Stimulated activated CD8-positive, alpha-beta memory T cell treated with anti-CD3 and anti-CD28 coated beads, Interleukin-12 subunit alpha, Interleukin-12 subunit beta, amount 100 ng/mL, for 4 hours (primary cell): ENCODE measurements at regions not wholly inside any gene's neighbourhood (a gene's known extent, or its start where the extent isn't known, plus 50 kb on each side); places are given as distances from the start of the nearest gene placed in this dataset.

Experiments
- DNase-seq: peaks from one replicate; pipeline ENCODE4 v3.0.0-alpha.2; 2020; ENCODE audit warnings: low read depth

DNA sequence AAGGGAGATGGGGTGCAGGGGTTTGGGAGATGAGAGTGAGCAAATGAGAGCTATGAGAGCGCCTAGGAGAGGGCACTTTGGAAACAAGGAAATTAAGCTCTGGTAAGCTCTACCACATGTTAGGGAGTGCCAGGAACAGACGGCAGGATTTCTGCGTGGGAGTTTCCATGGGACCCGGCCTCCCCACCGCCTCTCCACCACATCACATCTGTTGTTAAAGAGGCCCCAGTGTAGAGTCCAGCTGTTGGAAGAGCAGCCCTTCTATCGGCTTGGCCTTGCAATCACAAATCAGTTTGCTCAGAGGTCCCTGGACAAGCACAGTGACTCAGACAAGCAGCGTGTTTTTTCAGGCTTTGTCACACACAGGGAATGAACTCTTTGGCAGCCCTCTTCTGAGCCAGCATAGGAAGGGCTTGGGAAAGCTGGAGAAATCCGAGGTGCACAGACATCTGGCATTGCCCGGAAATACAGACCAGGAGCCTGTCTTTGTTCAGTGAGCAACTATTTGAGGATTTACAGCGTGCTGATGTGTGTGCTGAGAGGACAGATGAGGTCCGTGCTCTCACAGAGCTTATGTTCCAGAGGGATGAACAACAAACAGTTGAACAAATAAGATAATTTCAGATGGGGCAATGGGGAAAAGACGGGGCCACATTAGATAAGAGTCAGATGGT is 370.6 kb upstream of the PROK2 start:
- no peak for DNase-seq

DNA sequence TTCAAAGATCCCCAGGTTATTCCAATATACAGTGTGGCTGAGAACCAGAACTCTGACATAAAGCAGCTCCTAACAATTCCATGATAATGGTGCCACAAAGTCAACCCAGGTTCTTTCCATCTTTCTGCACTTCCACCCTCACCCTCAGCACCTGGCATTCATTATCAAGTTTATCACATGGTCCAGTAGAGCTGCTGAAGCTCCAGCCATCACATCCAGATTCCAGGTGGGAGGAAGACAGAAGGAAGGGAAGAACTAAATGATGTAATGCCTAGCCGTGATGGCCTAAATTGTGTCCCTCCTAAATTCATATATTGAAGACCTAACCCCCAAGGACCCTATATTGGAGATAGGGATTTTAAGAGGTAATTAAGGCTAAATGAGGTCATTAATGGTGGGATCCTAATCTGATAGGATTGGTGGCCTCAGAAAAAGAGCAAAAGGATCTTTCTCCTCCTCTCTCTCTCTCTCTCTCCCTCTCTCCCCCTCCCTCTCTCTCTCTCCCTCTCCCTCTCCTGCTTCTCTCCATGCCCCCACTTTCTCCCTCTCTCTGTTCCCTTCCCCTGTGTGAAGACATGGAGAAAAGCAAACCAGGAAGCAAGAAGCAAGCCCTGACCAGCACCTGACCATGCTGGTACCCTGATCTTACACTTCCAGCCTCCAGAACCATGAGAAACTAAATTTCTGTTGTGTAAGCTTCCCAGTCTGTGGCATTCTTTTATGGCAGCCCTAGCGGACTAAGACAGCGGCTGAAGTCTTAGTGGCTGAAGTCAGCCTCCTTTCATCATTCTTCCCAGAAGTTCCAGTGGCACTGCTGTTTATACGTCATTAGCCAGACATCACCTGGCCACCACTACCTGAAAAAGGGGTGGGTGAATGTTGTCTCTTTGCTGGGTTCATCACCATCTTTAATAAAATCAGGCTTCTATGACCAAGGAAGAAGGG is 369.7 kb upstream of the PROK2 start:
- no peak for DNase-seq

DNA sequence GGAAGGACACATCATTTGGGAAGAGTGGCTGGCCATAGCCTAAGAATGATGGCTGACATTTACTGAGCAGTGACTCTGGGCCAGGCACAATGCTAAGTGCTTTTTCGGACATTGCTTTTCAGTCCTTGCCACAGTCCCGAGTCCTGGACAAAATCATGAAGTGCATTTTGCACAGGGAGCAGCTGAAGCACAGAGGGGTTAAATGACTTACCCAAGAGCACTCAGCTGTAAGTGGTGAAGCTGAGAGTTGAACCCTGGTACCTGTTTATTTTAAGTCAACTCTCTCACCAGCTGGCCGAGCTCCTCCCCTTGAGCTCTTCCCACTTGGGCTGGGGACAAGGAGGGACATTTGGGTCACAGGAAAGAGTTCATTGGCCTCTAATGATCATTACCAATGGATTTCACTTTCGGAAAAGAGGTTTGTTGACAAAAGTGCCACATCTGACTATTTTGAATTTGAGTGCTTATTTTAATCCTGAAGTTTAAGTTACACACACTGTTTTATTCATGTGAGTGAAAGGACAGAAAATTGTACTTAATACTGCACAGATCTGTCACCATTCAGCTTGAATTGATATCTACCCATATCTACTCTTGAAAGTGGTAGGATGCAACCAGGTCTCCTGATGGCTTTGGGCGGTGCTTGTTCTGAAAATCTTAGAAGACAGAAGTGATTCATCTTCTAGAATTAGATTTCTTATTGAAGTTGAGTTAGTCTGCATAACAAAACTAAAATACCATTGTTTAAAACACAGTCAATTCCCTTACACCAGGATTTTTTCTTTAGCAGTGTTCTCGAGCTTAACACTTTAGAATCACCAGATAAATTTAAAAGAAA is 368.7 kb upstream of the PROK2 start:
- no peak for DNase-seq

DNA sequence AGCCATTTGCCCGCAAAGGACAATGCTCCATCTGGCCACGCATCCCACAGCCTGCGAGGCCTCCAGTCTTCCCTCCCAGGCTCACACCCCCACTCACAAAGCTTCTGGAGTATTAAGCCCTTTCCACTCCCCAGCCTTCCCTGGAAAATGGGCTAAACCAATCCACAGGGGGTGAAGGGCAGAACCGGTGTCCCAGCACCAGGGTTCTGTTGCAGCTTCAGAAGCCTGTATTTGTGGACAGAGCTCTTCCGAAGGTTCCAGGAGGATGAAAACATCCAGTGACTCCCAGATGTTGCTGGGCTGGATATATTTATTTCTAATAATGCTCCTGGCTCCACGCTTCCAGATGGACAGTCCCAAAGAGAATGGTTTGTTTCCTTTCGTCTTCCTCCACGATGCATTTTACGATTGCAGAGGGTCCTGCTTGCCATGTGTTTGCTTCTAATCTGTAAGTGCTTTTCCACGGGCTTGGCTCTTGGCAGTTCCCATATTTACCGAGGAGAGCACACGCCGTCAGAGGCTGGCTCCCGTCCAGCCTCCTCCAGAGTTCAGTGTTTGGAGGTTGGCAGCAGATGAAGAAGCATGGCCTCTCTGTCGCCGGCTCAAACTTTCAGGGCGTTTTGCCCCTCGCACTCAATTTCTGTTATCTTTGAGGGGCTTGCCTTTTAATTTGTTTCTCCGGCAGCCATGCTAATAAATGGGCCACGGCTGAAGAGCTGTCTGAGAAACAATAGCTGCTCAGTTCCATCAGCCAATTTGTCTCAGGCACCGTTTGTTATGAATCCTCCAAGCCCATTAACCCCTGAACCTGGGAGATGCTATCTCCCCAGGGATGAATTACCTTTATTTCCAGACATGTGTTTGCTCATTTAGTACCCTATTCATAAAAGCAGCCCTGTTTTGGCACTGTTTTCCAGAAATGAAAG is 367.9 kb upstream of the PROK2 start:
- DNase-seq, result no peak

DNA sequence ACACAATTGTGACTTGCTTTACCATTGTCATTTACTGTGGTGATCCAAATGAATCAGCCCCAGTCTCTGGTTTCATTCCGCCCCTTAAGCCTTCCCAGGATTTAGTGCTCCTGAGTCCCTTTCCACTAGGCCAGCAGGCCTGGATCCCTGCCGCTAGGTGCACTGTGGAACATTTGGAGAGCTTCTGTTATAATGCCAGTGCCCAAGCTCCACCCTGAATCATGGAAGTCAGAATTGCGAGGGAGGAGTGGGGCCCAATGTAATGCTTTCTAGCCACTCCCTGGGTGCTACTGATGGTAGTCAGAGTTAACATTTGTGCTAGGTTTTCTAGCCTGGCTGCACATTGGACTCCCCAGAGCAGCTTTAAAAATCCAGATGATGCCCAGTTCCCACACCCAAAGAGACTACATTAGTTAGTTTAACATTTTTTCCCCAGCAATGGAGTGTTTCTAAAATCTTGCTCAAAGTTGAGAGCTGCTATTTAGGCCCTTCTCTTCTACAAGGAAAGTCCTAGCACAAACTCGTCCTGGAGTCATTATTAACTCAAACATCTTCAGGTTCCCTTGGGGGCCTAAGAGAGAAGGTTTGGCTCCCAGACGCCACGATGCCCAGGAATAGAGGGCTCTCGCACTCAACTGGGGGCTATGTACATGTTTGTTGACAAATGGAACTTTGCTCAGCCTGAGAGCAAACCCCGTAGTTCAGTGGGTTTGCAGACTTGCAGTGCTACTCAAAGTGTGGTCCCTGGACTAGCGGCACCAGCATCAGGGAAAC is 366.7 kb upstream of the PROK2 start:
- DNase-seq, result no peak

DNA sequence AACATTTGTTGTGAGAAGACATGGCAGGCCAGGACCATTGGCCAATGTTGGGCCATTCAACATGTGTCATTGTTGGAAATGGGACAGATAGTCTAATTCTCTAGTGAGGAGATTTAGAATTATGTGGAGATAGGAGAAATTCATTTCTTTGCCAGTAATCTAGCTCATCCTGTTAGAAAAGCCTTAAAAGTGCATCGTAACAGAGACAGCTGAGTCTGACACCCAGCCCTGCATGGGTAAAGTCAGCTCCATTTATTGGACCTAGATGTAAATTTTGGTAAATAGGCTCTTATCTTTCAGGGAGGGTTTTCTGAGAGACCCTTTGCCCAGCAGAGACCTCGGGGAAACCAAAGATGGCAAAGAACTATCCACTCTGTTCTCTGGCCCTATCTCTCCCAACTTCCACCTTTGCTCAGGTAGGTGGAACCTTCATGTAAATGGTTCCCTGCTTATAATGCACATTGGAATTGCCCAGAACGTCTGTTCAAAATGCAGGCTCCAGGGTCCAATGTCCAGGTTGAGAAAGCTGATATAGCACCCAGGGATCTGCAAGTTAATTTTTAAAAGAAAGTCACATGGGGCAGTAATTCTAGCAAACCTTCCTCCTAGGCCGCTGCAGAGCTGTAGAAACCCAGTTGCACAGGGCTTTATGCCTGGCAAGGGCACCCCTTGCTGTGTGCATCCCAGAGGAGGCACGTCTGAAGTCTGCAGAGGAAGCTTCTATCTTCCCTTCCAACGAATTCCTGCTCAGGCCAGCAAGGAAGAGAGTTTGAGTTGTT is 365.9 kb upstream of the PROK2 start:
- DNase-seq, result no peak

DNA sequence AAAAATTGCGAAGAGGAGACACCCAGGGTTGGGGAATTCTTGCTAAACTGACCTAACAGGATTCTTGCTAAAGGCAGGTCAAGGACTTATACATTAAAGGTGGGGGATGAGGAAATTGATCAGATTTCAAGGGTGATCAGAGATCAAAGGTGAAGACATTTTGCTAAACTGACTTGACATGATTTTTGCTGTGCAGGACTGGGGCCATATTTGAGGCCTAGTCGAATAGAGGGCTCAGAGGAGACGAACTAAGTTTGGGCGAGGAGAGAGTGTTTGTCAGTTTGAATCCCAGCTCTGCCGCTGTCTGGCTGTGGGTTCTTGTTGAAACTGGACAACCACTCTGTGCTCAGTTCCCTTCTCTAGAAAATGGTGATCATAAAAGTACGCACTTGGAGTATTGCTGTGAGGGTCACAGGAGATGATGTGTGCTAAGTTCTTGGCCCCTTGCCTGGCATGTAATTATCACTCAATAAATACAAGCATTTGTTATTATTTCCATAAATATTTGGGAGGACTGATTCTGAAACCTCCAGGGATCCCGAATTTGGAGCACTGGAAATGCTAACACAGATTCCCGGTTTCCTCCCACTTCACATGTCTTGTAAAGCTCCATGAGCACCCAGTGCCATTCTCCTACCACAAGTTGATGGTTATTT is 364.8 kb upstream of the PROK2 start:
- no peak for DNase-seq

DNA sequence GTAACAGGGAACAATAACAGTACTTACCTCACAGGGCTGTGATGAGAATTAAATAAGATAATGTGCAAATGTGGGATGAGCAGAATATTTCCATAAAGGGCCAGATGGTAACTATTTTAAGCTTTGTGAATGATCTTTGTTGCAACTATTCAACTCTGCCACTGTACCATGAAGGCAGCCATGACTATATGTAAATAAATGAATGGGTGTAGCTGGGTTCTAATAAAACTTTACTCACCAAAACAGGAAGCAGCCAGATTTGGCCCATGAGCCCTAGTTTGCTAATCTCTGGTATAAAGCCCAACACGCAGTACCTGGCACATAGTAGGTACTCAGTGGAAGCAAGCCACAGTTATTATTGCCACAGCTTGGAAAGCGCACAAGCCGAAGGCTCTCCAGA is 362.7 kb upstream of the PROK2 start:
- no peak for DNase-seq

DNA sequence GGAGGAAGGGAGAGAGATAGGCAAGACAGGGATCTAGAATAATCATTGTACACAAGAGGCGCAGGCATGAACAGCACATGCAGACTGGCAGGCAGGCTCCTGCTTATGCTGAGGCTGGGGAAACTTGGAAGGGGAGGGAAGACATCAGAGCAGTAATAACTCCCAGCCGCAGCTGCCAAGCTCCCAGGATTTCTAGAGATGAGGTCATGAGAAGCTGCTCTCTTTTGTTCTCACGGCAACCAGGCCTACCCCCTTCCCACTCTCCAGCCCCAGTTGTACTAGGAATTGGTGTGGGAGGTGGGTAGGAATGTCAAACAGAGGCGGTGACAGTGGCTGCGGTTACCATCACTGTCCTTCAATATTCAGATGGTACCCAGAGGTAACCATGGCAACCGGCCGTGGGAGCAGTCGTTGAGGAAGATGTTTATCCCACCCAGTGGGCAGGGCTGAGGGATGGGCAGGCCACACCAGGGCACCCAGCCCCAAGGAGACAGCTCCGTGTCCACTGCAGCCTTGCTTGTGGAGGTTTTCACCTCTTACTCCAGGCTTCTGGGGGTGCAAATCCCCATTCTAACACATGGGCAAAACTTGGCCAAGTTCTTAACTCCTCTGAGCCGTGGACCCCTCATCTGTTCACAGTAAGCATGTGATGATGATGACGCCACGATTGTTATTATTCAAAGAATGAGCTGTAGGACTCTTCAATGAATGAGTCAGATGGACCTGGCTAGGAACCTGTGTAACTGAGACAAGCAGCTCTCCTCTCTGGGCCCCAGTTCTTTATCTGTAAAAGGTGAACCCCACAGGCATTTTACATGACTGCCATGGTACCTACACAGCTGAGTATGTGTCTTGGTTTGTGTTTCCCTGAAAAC is 360.8 kb upstream of the PROK2 start:
- no peak for DNase-seq

DNA sequence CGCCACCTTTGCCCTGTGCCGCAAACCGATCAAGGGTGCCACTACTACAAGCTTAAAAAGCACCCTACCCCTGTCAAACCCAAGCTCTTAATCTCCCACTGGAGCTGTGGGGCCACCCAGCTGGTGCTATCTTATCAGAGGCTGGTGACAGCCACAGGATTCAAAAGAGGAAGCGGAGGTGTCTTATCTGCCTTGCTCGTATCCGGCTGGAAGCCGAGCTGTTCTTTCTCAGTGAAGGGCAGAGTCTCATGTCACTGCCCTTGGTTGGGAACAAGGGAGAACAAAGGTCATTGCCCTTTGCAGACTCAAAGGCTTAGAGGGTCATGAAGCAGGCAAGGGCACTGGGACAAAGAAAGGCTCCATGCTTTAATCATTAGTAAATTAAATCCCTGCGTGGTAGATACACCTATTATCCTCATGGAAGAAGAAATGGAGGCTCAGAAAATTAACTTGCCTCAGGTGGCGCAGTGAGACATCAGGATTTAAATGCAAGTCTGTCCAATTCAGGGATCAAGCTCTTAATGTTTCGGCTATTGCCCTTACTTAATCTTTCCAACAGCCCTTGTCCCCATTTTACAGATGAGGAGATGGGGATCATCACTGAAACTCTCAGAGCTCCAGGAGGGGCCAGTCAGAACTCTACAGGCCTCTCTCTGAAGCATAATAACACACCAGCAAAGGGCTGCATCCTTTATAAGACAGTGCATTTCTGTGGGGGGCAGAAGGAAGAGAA is 360.0 kb upstream of the PROK2 start:
- no peak for DNase-seq

DNA sequence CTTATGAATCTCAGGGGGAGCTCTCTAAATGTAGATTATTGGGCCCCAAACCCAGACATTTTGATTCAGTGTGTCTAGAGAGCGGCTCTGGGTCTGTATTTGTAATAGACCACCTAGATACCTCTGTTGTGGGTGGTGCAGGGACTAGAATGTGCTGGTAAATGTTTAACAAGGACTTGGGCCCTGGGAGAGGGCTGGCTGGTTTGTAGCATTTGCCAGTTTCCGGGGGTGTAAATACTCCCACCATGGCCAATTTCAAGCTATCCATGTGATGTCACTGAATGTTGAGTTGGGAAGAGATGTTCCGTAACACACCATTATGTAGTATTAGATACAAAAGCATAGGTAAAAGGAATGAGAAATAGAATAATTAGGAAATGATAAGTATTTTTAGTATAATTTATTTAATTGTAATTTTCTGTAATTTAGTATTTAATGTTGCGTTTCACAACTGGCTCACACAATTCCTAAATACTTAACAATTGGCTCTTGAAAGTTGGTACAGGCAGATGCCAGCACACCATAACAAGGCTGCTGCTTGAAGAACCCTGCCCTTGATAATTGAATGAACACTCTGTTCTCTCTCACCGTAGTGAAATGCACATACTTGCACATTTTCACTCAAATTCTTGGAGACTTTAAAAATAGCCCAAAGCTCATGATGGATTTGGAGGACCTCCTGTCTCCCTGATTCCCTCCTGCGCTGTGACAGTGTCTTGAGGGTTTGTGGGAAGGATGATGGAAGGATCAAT is 359.2 kb upstream of the PROK2 start:
- no peak for DNase-seq

DNA sequence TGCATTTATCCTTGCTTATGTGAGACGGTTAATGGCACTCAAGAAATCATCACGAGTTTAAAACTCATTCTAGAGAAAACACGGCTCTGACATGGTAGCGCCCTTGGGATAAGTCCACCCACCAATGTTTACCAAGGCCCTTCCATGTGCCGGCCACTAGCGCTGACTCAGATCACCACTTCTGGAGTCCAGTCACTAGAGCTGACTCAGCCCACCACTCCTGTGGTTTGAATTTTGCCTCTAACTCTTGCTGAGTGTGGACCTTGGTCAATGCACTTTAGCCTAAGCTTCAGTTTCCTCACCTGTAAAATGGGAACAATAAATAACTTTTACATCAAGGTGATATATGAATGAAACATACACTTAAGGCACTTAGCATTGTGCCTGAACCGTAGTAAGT is 358.4 kb upstream of the PROK2 start:
- no peak for DNase-seq

DNA sequence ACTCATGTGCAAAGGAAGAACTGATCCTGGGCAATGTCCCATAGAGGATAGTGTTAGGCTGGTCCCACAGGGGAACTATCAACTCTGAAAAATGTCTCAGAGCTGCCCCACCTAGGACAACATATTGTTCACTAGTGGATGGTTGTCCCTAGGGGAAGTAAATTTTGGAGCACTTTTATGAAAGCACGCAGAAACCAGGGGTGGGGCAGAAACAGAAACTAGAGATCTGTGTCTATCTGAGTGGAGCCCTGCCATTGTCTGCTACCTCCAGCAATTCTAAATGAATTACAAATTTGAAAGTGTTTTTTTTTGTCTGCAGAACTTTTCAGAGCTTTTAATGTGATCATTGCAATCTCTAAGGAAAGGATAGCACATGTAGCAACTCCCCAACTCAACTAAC is 357.1 kb upstream of the PROK2 start:
- no peak for DNase-seq

DNA sequence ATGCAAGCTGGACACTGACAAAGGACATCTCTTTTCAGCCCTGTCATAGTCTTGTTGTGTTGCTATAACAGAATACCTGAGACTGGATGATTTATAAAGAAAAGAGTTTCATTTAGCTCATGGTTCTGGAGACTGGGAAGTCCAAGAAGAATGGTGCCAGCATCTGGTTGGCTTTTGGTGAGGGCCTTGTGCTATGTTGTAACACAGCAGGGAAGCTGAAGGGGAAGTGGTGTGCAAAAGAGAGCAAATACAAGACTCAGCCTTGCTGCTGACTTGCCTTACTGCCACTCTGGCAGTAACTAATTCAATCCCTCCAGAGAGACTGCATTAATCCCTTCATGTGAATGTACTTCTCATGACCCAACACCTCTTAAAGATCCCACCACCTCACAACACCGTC is 356.3 kb upstream of the PROK2 start:
- no peak for DNase-seq

DNA sequence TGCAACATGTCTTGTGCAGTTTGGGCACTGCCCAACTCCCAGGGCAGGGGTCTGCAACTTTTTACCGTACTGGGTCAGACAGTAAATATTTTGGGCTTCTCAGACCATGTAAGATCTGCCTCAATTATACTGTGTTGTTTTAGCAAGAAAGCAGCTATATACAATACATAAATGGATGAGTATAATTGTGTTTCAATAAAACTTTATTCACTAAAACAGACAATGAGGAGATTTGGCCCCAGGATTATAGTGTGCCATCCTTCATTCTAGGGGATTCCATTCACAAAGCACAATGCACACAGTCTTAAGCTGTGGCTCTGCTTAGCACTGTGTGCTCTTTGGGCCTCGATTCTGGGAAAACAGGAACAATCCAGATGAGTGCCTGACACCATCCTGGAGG is 354.4 kb upstream of the PROK2 start:
- no peak for DNase-seq

DNA sequence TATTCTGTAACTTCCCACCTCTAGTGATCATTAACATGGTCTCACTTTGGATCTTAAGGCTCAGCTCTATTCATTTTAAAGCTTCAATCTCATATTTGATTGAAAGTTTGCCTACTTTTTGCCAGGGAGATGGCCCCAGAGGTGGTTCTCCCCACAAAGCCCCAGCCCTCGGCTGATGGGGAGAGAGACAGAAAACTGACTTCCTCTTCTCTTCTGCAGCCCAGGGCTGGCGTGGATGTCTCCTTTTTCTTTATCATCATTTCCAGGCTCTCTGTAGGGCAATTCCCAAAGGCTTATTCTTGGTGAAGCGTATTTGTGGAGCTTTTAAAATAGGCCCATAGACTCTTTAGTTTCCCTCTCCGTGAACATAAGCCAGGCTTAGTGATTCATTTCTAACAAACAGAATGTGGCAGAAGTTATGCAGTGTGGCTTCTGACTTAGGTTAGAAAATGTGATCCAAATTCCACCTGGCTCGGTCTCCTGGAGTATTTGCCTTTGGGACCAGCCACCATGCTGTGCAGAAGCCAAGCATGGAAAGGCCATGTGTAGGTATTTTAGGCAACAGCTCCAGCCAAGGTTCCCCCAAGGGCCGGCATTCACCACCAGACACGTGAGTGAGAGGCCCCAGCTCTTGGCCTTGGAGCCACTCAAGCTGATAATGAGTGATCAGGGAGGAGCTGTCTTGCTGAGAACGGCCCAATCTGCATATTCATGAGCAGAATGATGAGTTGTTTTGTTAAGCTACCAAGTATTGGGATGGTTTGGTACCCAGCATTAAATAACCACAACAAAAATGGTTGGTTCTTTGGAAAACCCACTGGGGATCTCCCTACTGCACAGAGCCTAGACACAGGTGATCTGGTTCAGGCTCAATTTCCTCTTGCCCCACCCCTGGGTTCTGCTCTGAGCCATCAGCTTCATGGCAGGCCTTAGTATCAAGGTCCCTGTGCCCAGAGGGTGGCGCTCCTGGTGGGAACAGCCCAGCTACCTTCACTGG is 353.2 kb upstream of the PROK2 start:
- no peak for DNase-seq
